K562 (cell line): ENCODE measurements at regions not wholly inside any gene's neighbourhood (a gene's known extent, or its start where the extent isn't known, plus 50 kb on each side); places are given as distances from the start of the nearest gene placed in this dataset.

Experiments
- ATAC-seq: fragments of 200-7000 bp; cut with Tn5 transposase; 3 replicates; pipeline ENCODE4 v1.9.1; 2020; ENCODE audit warnings: moderate library complexity
- BruUV-seq: library from RNA; stranded (reverse); fragments of 400-500 nt; replicated peaks from 2 replicates; lab custom pipeline; 2021; lab: Mats Ljungman, UMichigan
- CTCF ChIA-PET: fragments of 300-600 bp; formaldehyde crosslinking; extraction: SDS; loops from one replicate; lab custom pipeline; 2021; ENCODE audit warnings: low intra/inter-chr PET ratio; lab: Yijun Ruan, JAX
- POLR2A ChIA-PET: fragments of 300-600, 350-650 bp; sonication (Branson Sonifier 250); formaldehyde crosslinking; extraction: SDS; loops from one replicate; lab custom pipeline; 2021; ENCODE audit warnings: antibody characterized with exemption, inconsistent platforms; lab: Yijun Ruan, JAX
- DNase-seq, 4 experiments: peaks; one replicate each; pipeline versions ENCODE4 v3.0.0 to v3.0.0-alpha.2; 2011 to 2018; ENCODE audit warnings: low spot score in 3 of 4, mixed read lengths in 3 of 4; ENCODE audit errors: extremely low read depth in 1 of 4
- FAIRE-seq: peaks from 2 replicates; lab custom pipeline; 2011; peaks lifted over from hg19 to GRCh38; lab: Jason Lieb, UNC
- H2AFZ ChIP-seq: 2 replicates; pipeline ENCODE4 v1.6.0; 2011; ENCODE audit warnings: low read depth, low read length, control low read depth, inconsistent platforms
- H3K27ac ChIP-seq: fragments of 200-600 bp; 3 replicates; pipeline ENCODE4 v1.8.0; 2011; ENCODE audit warnings: low read depth, mild to moderate bottlenecking, control low read depth, inconsistent platforms, low read length, moderate library complexity, mixed read lengths; ENCODE audit errors: extremely low read depth
- H3K27me3 ChIP-seq, 2 experiments: fragments of 300-600 bp in 1 of 2; 2 replicates in 1 of 2; 3 replicates in 1 of 2; pipeline versions ENCODE4 v1.6.0 to v1.8.0; 2011; ENCODE audit warnings: inconsistent platforms in 2 of 2, low read length in 2 of 2, mild to moderate bottlenecking in 1 of 2, mixed read lengths in 1 of 2, moderate library complexity in 1 of 2; ENCODE audit not compliant: control insufficient read depth in 2 of 2, insufficient read depth in 2 of 2
- H3K36me3 ChIP-seq: fragments of 300-600 bp; 3 replicates; pipeline ENCODE4 v1.8.0; 2011; ENCODE audit warnings: mild to moderate bottlenecking, low read length, inconsistent platforms; ENCODE audit not compliant: control insufficient read depth, insufficient read depth
- H3K4me1 ChIP-seq, 2 experiments: fragments of 200-600 bp in 1 of 2; replicated peaks in 1 of 2; 2 replicates in 1 of 2; 3 replicates in 1 of 2; pipeline versions ENCODE4 v1.5.1 to v1.8.0; 2011; ENCODE audit warnings: inconsistent platforms in 2 of 2, low read length in 2 of 2, mild to moderate bottlenecking in 1 of 2, mixed read lengths in 1 of 2, moderate library complexity in 1 of 2; ENCODE audit not compliant: control insufficient read depth in 2 of 2, insufficient read depth in 2 of 2
- H3K4me2 ChIP-seq: 2 replicates; pipeline ENCODE4 v1.6.1; 2011; ENCODE audit warnings: low read length, control low read depth, inconsistent platforms, mixed read lengths; ENCODE audit not compliant: insufficient read depth
- H3K4me3 ChIP-seq: fragments of 200-600 bp; sonication (generic), shearing (Covaris generic); 2 replicates; pipeline ENCODE4 v1.5.1; 2016; ENCODE audit warnings: control low read depth, inconsistent platforms
- H3K79me2 ChIP-seq: fragments of 200-600 bp; 3 replicates; pipeline ENCODE4 v1.8.0; 2011; ENCODE audit warnings: low read length, inconsistent platforms; ENCODE audit not compliant: control insufficient read depth, insufficient read depth
- H3K9ac ChIP-seq, 2 experiments: 2 replicates each; pipeline versions ENCODE4 v1.6.0 to v1.6.1; 2011; ENCODE audit warnings: low read depth in 2 of 2, low read length in 2 of 2, control low read depth in 1 of 2, inconsistent platforms in 1 of 2, mild to moderate bottlenecking in 1 of 2, mixed read lengths in 1 of 2; ENCODE audit not compliant: insufficient read depth in 1 of 2
- H3K9me1 ChIP-seq: one replicate; pipeline ENCODE4 v1.6.0; 2011; ENCODE audit warnings: inconsistent platforms, mild to moderate bottlenecking, low read length, moderate library complexity; ENCODE audit not compliant: control insufficient read depth, insufficient read depth
- H3K9me3 ChIP-seq: replicated peaks from 2 replicates; pipeline ENCODE4 v1.5.1; 2011; ENCODE audit warnings: low read depth, low read length, inconsistent platforms; ENCODE audit not compliant: control insufficient read depth, insufficient read depth
- H4K20me1 ChIP-seq: replicated peaks from 2 replicates; pipeline ENCODE4 v1.6.1; 2011; ENCODE audit warnings: low read length, inconsistent platforms, mixed read lengths; ENCODE audit not compliant: control insufficient read depth, insufficient read depth
- ETV1 ChIP-seq: fragments of 450-650 bp; conservative IDR thresholded peaks from 2 replicates; pipeline ENCODE4 v1.6.1; 2016; ENCODE audit warnings: missing genetic modification characterization, control low read depth, low read depth, missing compliant biosample characterization
- KAT7 ChIP-seq: sonication (generic); formaldehyde crosslinking; IDR thresholded peaks from 2 replicates; pipeline ENCODE4 v1.8.0; 2022; ENCODE audit warnings: missing genetic modification reagents, mild to moderate bottlenecking, borderline replicate concordance
- NFYB ChIP-seq: IDR thresholded peaks from 2 replicates; pipeline ENCODE4 v1.6.1; 2011; ENCODE audit warnings: mild to moderate bottlenecking, moderate library complexity; ENCODE audit not compliant: insufficient read length; ENCODE audit errors: extremely low read depth
- ZBTB17 ChIP-seq: fragments of 450-650 bp; formaldehyde crosslinking; IDR thresholded peaks from 2 replicates; pipeline ENCODE4 v1.4.0; 2020; ENCODE audit warnings: mild to moderate bottlenecking
- ZFP1 ChIP-seq: fragments of 450-650 bp; formaldehyde crosslinking; IDR thresholded peaks from 2 replicates; pipeline ENCODE4 v1.4.0; 2020; ENCODE audit warnings: mild to moderate bottlenecking, mixed read lengths
- ZKSCAN1 ChIP-seq: fragments of 150-350 bp; IDR thresholded peaks from 2 replicates; pipeline ENCODE4 v1.6.1; 2016; ENCODE audit warnings: low read depth, low read length
- ZNF282 ChIP-seq: sonication (generic); formaldehyde crosslinking; IDR thresholded peaks from 2 replicates; pipeline ENCODE4 v1.8.1; 2023; ENCODE audit warnings: missing genetic modification reagents
- ZNF316 ChIP-seq: fragments of 450-650 bp; IDR thresholded peaks from 2 replicates; pipeline ENCODE4 v1.6.1; 2016
- ZNF79 ChIP-seq: fragments of 250-450 bp; sonication (Bioruptor Pico); IDR thresholded peaks from 2 replicates; pipeline ENCODE4 v1.4.0; 2020; ENCODE audit warnings: low read depth, mild to moderate bottlenecking, moderate library complexity
- WGBS: fragments of 100-300 bp; shearing (Covaris generic); methylation state at CpG from one replicate; pipeline ENCODE4 v1.1.6; 2016; ENCODE audit warnings: low coverage, mixed read lengths; ENCODE audit not compliant: insufficient coverage; ENCODE audit errors: missing lambda C conversion rate; 5-methylcytosine and 5-hydroxymethylcytosine counted together
- in situ Hi-C: fragments of 300-500 bp; cut with MboI; formaldehyde crosslinking; loops from 4 replicates; pipeline ENCODE4 v1.15.0; 2018; ENCODE audit warnings: inconsistent platforms, mixed read lengths
- intact Hi-C: fragments of 100-400 bp; cut with micrococcal nuclease; formaldehyde crosslinking; loops from 2 replicates; pipeline ENCODE4 v1.14.2; 2022
- TF ChIP-seq, protein P1 (sequence below): fragments of 200-800 bp; sonication (Bioruptor generic); IDR thresholded peaks from 2 replicates; pipeline ENCODE4 v1.6.1; 2017; ENCODE audit warnings: missing genetic modification characterization, missing compliant biosample characterization
- TF ChIP-seq, protein P2 (sequence below), 2 experiments: IDR thresholded peaks in 1 of 2; conservative IDR thresholded peaks in 1 of 2; 2 replicates each; pipeline ENCODE4 v1.6.1; 2016; ENCODE audit warnings: low read depth in 2 of 2, mild to moderate bottlenecking in 1 of 2, missing compliant biosample characterization in 1 of 2, missing genetic modification characterization in 1 of 2, moderate library complexity in 1 of 2

DNA sequence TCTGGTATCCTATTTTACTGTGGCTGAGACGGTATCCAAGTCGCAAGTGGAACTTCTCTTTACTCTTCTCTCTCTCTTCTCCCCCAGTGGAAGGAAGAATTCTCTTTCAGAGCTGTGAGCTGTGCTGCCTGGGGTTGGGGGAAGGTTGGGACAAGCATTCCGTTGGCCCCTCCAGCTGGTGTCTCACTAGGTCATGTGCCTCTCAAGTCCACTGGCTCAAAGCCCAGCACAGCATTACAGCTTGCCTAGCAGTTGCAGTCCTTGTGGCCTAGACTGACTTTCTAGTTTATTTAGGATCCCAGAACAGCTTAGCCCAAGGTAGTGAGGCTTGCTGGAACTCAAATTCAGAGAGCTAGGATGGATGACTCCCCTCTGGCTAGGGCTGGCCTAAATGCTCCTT, 76.1 kb upstream of the SPATA16 start:
- in situ Hi-C loops: no loop called here
- POLR2A ChIA-PET: no interaction called here
- ATAC-seq (no peak), FAIRE-seq (no peak), DNase-seq (peak in 1 of 4 experiments; percentile 1)
- no peak overlapping the region for H3K27ac ChIP-seq
- CTCF ChIA-PET: no interaction called here
- H3K9ac ChIP-seq: no peak overlapping the region
- no peaks in the 10 kb centered on the region for H3K9me3 ChIP-seq
- intact Hi-C loops: no loop called here
- no peaks in the 10 kb centered on the region for H3K36me3 ChIP-seq
- H3K4me3 ChIP-seq: no peak overlapping the region
- no peaks in the 10 kb centered on the region for H3K79me2 ChIP-seq
- BruUV-seq: no TSS peak
- H3K4me2 ChIP-seq: no peak overlapping the region
- TF ChIP-seq ZNF282 (CRISPR knock-in tag): no peak
- TF ChIP-seq NFYB: no peak
- TF ChIP-seq ZFP1 (CRISPR knock-in tag): no peak
- TF ChIP-seq ZNF79 (CRISPR knock-in tag): no peak
- TF ChIP-seq, protein P1, sequence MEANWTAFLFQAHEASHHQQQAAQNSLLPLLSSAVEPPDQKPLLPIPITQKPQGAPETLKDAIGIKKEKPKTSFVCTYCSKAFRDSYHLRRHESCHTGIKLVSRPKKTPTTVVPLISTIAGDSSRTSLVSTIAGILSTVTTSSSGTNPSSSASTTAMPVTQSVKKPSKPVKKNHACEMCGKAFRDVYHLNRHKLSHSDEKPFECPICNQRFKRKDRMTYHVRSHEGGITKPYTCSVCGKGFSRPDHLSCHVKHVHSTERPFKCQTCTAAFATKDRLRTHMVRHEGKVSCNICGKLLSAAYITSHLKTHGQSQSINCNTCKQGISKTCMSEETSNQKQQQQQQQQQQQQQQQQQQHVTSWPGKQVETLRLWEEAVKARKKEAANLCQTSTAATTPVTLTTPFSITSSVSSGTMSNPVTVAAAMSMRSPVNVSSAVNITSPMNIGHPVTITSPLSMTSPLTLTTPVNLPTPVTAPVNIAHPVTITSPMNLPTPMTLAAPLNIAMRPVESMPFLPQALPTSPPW: no peak
- no peak for TF ChIP-seq ZKSCAN1
- no peak for TF ChIP-seq KAT7 (CRISPR knock-in tag)
- TF ChIP-seq, protein P2, sequence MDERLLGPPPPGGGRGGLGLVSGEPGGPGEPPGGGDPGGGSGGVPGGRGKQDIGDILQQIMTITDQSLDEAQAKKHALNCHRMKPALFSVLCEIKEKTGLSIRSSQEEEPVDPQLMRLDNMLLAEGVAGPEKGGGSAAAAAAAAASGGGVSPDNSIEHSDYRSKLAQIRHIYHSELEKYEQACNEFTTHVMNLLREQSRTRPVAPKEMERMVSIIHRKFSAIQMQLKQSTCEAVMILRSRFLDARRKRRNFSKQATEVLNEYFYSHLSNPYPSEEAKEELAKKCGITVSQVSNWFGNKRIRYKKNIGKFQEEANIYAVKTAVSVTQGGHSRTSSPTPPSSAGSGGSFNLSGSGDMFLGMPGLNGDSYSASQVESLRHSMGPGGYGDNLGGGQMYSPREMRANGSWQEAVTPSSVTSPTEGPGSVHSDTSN (CRISPR knock-in tag; IDR thresholded peaks at IDR 0.05; ENCODE audit: low read depth): no peak
- TF ChIP-seq, protein P2 (tag; conservative IDR thresholded peaks at IDR 0.05; ENCODE audit: low read depth): no peak
- TF ChIP-seq ETV1 (tag): no peak
- no peak for TF ChIP-seq ZBTB17 (CRISPR knock-in tag)
- TF ChIP-seq ZNF316: no peak
- WGBS: 0% methylated on average over 2 of the region's 3 CpGs
- no peaks in the 10 kb centered on the region for H3K9me1 ChIP-seq
- H3K4me1 ChIP-seq: no peaks in the 10 kb centered on the region
- H4K20me1 ChIP-seq: no peaks in the 10 kb centered on the region
- H3K27me3 ChIP-seq: no peaks in the 10 kb centered on the region
- H2AFZ ChIP-seq: no peak overlapping the region
